Right cardiac atrium (tissue), 5 donors: ENCODE measurements at regions not wholly inside any gene's neighbourhood (a gene's known extent, or its start where the extent isn't known, plus 50 kb on each side); places are given as distances from the start of the nearest gene placed in this dataset.
A peak's percentile ranks its signal among the peaks of the same experiment; 100 is the strongest.

Source experiments
- ATAC-seq, 2 donors: fragments of 200-7000 bp; cut with Tn5 transposase; one replicate each; pipeline versions ENCODE4 v1.8.0 to v1.9.1; 2020; ENCODE audit warnings: moderate library complexity in 2 of 2, mild to moderate bottlenecking in 1 of 2
- DNase-seq, 3 donors: peaks; one replicate each; pipeline ENCODE4 v3.0.0-alpha.2; 2020
- H3K27ac ChIP-seq: one replicate; pipeline ENCODE4 v1.5.1; 2013; ENCODE audit warnings: mild to moderate bottlenecking, low read length, control low read depth, moderate library complexity
- H3K27me3 ChIP-seq: one replicate; pipeline ENCODE4 v1.6.1; 2013; ENCODE audit not compliant: control insufficient read depth, insufficient read depth
- H3K4me1 ChIP-seq: one replicate; pipeline ENCODE4 v1.6.1; 2013; ENCODE audit warnings: low read length; ENCODE audit not compliant: control insufficient read depth, insufficient read depth
- H3K4me3 ChIP-seq: one replicate; pipeline ENCODE4 v1.5.1; 2013; ENCODE audit warnings: low read length, control low read depth
- H3K9me3 ChIP-seq: one replicate; pipeline ENCODE4 v1.6.1; 2013; ENCODE audit warnings: low read length; ENCODE audit not compliant: control insufficient read depth
- WGBS: extraction: QIAGEN DNeasy Blood & Tissue Kit; methylation state at CpG from one replicate; pipeline ENCODE4 v1.1.7; 2013; 5-methylcytosine and 5-hydroxymethylcytosine counted together
- intact Hi-C, 4 donors: fragments of 100-400 bp; cut with DNase I; formaldehyde crosslinking; loops; one replicate each; pipeline versions ENCODE4 v1.11.0 to v1.14.0; 2022 to 2023
- donor health status: healthy with polysubstance abuse.
- donor health status: DM: no; HTN: yes; CAD: no.
- donor health status: DM: no; HTN: no; CAD: no.
- donor health status: DM: no; HTN: yes; CAD: no; lungs with severe emphysema.
- donor health status: DM: yes; HTN: yes; CAD: no.

GRCh38 chr1:218946147-218946546 is 227.5 kb upstream of the LYPLAL1 start:
- Histone ChIP-seq H3K4me1 (no peaks in the 10 kb centered on the region), H3K27ac (no peak overlapping the region), H3K4me3 (no peak overlapping the region), H3K27me3 (no peaks in the 10 kb centered on the region), H3K9me3 (no peaks in the 10 kb centered on the region)
- DNase-seq, result no peak
- no peak for ATAC-seq
- 86% methylated on average over 2 of the region's 2 CpGs for WGBS
- intact Hi-C loops, result no loop called here

DNA sequence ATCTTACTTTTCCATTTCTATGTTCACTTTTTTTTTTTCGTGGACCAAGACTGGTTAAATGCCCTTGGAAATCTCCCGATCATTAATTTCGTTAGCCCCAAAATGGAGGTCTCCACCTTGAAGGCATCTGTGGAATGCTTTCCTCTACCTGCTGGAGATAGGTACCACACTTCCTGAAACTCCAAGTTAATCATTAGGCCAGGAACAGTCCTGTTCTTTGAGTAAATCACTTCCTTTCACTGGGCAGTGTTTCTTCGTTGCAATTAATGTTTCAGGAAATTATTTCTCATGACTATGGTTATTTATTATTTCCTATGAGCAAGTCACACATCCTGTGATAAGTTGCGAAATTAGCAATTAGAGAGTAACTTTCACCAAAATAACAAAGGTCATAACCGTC is 225.2 kb upstream of the LYPLAL1 start:
- Histone ChIP-seq H3K9me3 (no peaks in the 10 kb centered on the region), H3K4me3 (no peak overlapping the region), H3K4me1 (no peaks in the 10 kb centered on the region), H3K27me3 (no peaks in the 10 kb centered on the region), H3K27ac (no peak overlapping the region)
- ATAC-seq (no peak), DNase-seq (no peak)
- intact Hi-C loops, result no loop called here
- WGBS, result 72% methylated on average over 6 of the region's 6 CpGs

DNA sequence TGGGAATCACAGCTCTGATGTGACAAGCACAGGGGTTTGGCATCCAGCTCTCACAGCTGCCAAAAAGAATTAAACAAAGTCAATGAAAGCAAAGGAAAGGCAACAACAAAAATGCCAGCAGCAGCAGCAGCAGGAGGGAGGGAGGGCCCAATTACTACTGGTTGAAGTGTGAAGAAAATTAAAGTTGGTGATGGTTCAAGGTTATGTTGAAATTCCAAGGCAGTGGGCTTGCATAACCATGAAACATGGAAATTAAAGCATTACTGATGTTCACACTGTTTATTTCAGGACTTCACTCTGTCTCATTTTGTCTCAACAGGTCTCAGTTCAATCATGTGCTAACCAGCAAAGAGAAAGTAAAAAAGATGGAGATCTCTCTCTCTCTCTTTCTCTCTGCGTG is 220.3 kb upstream of the LYPLAL1 start:
- ATAC-seq (peak in 1 of 2 donors; percentile 43), DNase-seq (peak in 1 of 3 donors; percentile 20)
- Histone ChIP-seq H3K4me3 (no peak overlapping the region), H3K27ac (no peak overlapping the region), H3K4me1 (no peaks in the 10 kb centered on the region), H3K9me3 (no peaks in the 10 kb centered on the region), H3K27me3 (no peaks in the 10 kb centered on the region)
- intact Hi-C loops, result no loop called here
- whole genome bisulfite sequencing, result 91% methylated on average over 1 of the region's 1 CpG

- Histone ChIP-seq H3K4me1 (no peaks in the 10 kb centered on the region), H3K27me3 (no peaks in the 10 kb centered on the region), H3K9me3 (no peaks in the 10 kb centered on the region), H3K27ac (no peak overlapping the region), H3K4me3 (no peak overlapping the region)
- intact Hi-C loops, result no loop called here
- 59% methylated on average over 2 of the region's 2 CpGs for WGBS
- DNase-seq (no peak), ATAC-seq (no peak)
Observed at GRCh38 chr1:218957971-218958370, 215.7 kb upstream of the LYPLAL1 start.

DNA sequence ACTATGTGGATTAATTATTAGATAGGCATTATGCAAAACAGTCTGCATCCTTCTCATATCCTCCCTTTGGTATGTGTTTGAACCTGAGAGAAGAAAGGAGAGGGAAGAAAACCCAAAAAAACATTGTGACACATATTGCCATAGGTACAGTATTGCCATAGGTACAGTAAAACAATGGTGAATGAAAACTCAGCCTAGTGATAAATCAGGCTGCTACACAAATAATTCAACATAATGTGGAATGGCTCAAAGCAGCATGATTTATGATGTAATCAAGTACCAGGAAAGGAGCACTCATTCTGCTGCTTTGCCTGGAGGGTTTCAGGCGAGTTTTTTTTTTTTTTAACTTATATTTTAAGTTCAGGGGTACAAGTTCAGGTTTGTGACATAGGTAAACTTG is 213.9 kb upstream of the LYPLAL1 start:
- 83% methylated on average over 1 of the region's 1 CpG for WGBS
- no peaks in the 10 kb centered on the region for H3K27me3 ChIP-seq
- H3K4me3 ChIP-seq, result no peak overlapping the region
- no peak for ATAC-seq
- intact Hi-C loops, result no loop called here
- H3K27ac ChIP-seq, result no peak overlapping the region
- H3K4me1 ChIP-seq, result no peaks in the 10 kb centered on the region
- DNase-seq, result no peak
- H3K9me3 ChIP-seq, result no peaks in the 10 kb centered on the region

DNA sequence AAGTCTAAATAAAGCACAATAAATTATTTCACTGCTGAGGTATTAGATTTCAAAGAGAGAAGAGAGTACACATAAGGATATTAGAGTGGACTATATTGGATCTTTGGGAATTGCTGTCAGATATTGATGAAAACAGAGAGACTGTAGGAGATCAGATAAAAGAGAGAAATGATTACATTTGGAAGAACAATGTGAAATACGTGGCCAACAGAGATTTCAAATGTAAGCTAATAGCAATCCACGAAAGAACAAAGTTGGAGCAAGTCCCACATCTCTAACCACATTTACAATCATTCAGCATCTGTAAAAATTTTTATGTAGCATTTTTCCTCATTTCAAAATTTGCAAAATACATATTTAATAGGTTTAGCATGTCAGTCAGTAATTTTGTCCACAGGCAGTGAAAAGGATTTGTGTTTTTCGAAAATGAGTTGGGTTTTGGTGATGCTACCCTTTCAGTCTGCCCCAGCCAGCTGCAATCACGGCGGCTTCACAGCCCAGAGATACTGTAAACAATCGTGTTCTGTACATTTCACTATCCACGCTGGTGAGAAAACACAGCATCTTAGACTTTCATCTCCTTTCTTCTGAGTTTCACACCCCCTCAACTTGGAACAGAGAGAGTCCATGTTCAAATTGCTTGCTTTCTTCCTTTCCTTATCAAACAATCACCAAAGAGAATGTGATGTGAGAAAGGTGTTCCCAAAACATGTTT is 209.1 kb upstream of the LYPLAL1 start:
- Histone ChIP-seq H3K4me3 (no peak overlapping the region), H3K4me1 (no peaks in the 10 kb centered on the region), H3K27ac (no peak overlapping the region), H3K9me3 (no peaks in the 10 kb centered on the region), H3K27me3 (no peaks in the 10 kb centered on the region)
- no peak for DNase-seq
- WGBS, result 69% methylated on average over 7 of the region's 7 CpGs
- ATAC-seq, result no peak
- intact Hi-C loops, result no loop called here

DNA sequence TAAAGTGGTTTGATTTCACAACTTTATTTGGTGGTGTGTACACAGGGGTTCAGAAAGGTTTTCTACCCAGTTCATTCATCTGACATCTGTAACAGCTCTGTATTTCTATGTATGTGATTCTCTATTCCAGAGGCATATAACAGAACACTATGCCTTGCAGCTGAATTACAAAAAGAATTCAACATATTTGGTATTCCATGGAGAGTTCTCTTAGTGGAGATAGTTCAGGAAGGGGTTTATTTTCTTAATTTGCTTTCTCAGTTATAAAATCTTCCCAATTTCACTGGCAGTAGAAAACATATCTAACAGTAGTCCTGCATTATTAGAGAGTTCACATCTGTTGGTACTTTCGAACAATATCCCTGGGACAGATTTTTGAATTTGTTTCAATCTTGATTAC is 207.9 kb upstream of the LYPLAL1 start:
- no peak for DNase-seq
- WGBS, result 47% methylated on average over 1 of the region's 1 CpG
- Histone ChIP-seq H3K27me3 (no peaks in the 10 kb centered on the region), H3K27ac (no peak overlapping the region), H3K9me3 (no peaks in the 10 kb centered on the region), H3K4me1 (no peaks in the 10 kb centered on the region), H3K4me3 (no peak overlapping the region)
- no peak for ATAC-seq
- intact Hi-C loops, result no loop called here

DNA sequence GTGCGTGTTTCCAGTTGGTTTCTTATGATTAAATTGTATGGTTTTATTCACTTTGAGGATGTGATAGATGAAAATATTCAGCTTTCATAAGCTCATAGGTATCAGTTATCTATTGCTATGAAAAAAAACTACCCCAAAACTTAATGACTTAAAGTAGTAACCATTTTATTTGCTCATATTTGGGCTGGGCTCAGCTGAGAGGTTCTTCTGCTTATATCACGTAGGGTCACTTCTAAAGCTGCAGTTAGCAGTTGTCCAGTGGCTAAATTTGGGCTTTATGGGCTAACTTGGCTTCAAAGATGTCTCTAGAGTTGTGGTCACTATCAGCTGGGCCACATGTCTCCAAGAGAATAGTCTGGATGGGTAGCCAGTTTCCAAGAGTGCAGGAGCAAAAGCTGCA is 206.4 kb upstream of the LYPLAL1 start:
- intact Hi-C loops, result no loop called here
- 95% methylated on average over 2 of the region's 2 CpGs for WGBS
- DNase-seq (no peak), ATAC-seq (no peak)
- H3K27ac ChIP-seq, result no peak overlapping the region
- H3K27me3 ChIP-seq, result no peaks in the 10 kb centered on the region
- H3K9me3 ChIP-seq, result no peaks in the 10 kb centered on the region
- H3K4me3 ChIP-seq, result no peak overlapping the region
- H3K4me1 ChIP-seq, result no peaks in the 10 kb centered on the region

GRCh38 chr1:218967836-218968235 is 205.8 kb upstream of the LYPLAL1 start:
- DNase-seq, result no peak
- WGBS, result 78% methylated on average over 2 of the region's 2 CpGs
- Histone ChIP-seq H3K4me1 (no peaks in the 10 kb centered on the region), H3K27ac (no peak overlapping the region), H3K27me3 (no peaks in the 10 kb centered on the region), H3K4me3 (no peak overlapping the region), H3K9me3 (no peaks in the 10 kb centered on the region)
- ATAC-seq, result no peak
- intact Hi-C loops, result no loop called here

GRCh38 chr1:218969006-218969405 is 204.7 kb upstream of the LYPLAL1 start:
- WGBS, result 86% methylated on average over 1 of the region's 1 CpG
- ATAC-seq (no peak), DNase-seq (no peak)
- Histone ChIP-seq H3K27me3 (no peaks in the 10 kb centered on the region), H3K27ac (no peak overlapping the region), H3K4me1 (no peaks in the 10 kb centered on the region), H3K4me3 (no peak overlapping the region), H3K9me3 (no peaks in the 10 kb centered on the region)
- intact Hi-C loops, result no loop called here

GRCh38 chr1:218970397-218970990 is 203.2 kb upstream of the LYPLAL1 start:
- Histone ChIP-seq H3K4me3 (no peak overlapping the region), H3K27ac (no peak overlapping the region), H3K27me3 (no peaks in the 10 kb centered on the region), H3K9me3 (no peaks in the 10 kb centered on the region), H3K4me1 (no peaks in the 10 kb centered on the region)
- DNase-seq, result no peak
- WGBS, result 86% methylated on average over 6 of the region's 6 CpGs
- ATAC-seq, result no peak
- intact Hi-C loops, result no loop called here

GRCh38 chr1:218971156-218971555 is 202.5 kb upstream of the LYPLAL1 start:
- ATAC-seq, result peak; percentile 31 to 71
- WGBS, result 57% methylated on average over 1 of the region's 1 CpG
- H3K4me3 ChIP-seq, result no peak overlapping the region
- H3K27ac ChIP-seq, result no peak overlapping the region
- DNase-seq, result no peak
- H3K27me3 ChIP-seq, result no peaks in the 10 kb centered on the region
- no peaks in the 10 kb centered on the region for H3K9me3 ChIP-seq
- intact Hi-C loops, result no loop called here
- no peaks in the 10 kb centered on the region for H3K4me1 ChIP-seq
